AG04449 (cell line): ENCODE measurements at regions not wholly inside any gene's neighbourhood (a gene's known extent, or its start where the extent isn't known, plus 50 kb on each side); places are given as distances from the start of the nearest gene placed in this dataset.

ENCODE experiments used
- CTCF ChIA-PET: fragments of 350-600 bp; formaldehyde crosslinking; extraction: SDS; loops from one replicate; lab custom pipeline; 2021; ENCODE audit warnings: antibody characterized with exemption; lab: Yijun Ruan, JAX
- POLR2A ChIA-PET: fragments of 400-600, 350-600 bp; formaldehyde crosslinking; extraction: SDS; loops from one replicate; lab custom pipeline; 2020; ENCODE audit warnings: antibody characterized with exemption, inconsistent platforms; lab: Yijun Ruan, JAX
- DNase-seq: peaks from one replicate; pipeline ENCODE4 v3.0.0-alpha.2; 2010; ENCODE audit warnings: low read depth, low spot score
- H3K4me3 ChIP-seq: 2 replicates; pipeline ENCODE4 v1.5.1; 2011; ENCODE audit warnings: low read depth, mild to moderate bottlenecking, control low read depth, low read length
- CTCF ChIP-seq: IDR thresholded peaks from one replicate; pipeline ENCODE4 v1.5.1; 2011; ENCODE audit warnings: mild to moderate bottlenecking, moderate library complexity, low read length, control low read depth, inconsistent platforms; ENCODE audit not compliant: insufficient read depth; ENCODE audit errors: missing control alignments

GRCh38 chr6:134626086-134626485 is 308.2 kb upstream of the SGK1 start:
- CTCF ChIA-PET: interaction anchor here (0.9 to 3.2 kb wide), 2 partner anchors 8 to 15 kb away, joined by 3 to 21 read pairs; no protein-coding TSS in a partner anchor
- no peak for DNase-seq

GRCh38 chr6:134624781-134625180 is 306.9 kb upstream of the SGK1 start:
- DNase-seq: no peak
- ChIA-PET POLR2A (no interaction called here), CTCF (interaction anchor here (1.4 to 2.7 kb wide), 3 partner anchors 9 to 17 kb away, joined by 4 to 18 read pairs (median 4); no protein-coding TSS in a partner anchor)
- H3K4me3 ChIP-seq: no peak overlapping the region
- TF ChIP-seq CTCF: no peak

More at GRCh38 chr6:134626086-134626485, 308.2 kb upstream of the SGK1 start:
- no peak overlapping the region for H3K4me3 ChIP-seq
- POLR2A ChIA-PET: no interaction called here
- TF ChIP-seq CTCF: no peak

GRCh38 chr6:134623401-134623800 is 305.5 kb upstream of the SGK1 start:
- ChIA-PET CTCF (interaction anchor here (0.6 to 2.7 kb wide), 4 partner anchors 10 to 135 kb away, joined by 3 to 18 read pairs (median 4); no protein-coding TSS in a partner anchor), POLR2A (no interaction called here)
- no peak for DNase-seq
- no peak overlapping the region for H3K4me3 ChIP-seq
- no peak for TF ChIP-seq CTCF

- TF ChIP-seq CTCF: no peak
- no peak for DNase-seq
- ChIA-PET POLR2A (interaction anchor here (0.8 kb wide), 1 partner anchor 455 kb away, joined by 3 read pairs; no protein-coding TSS in a partner anchor), CTCF (interaction anchor here (1.4 to 2.7 kb wide), 2 partner anchors 19 to 158 kb away, joined by 3 to 18 read pairs; no protein-coding TSS in a partner anchor)
- no peak overlapping the region for H3K4me3 ChIP-seq
Measured at GRCh38 chr6:134622382-134623173, 304.7 kb upstream of the SGK1 start.

- TF ChIP-seq CTCF: no peak
- no peak for DNase-seq
- ChIA-PET CTCF (interaction anchor here (1.4 kb wide), 1 partner anchor 157 kb away, joined by 3 read pairs; no protein-coding TSS in a partner anchor), POLR2A (interaction anchor here (0.5 to 0.8 kb wide), 2 partner anchors 89 to 454 kb away, joined by 3 read pairs; no protein-coding TSS in a partner anchor)
- H3K4me3 ChIP-seq: no peak overlapping the region
Measured at GRCh38 chr6:134621858-134622257, 303.9 kb upstream of the SGK1 start.

GRCh38 chr6:134619789-134620188 is 301.9 kb upstream of the SGK1 start:
- TF ChIP-seq CTCF: no peak
- peak; percentile 47 for DNase-seq
- CTCF ChIA-PET: interaction anchor here (0.8 to 2.5 kb wide), 4 partner anchors 13 to 28 kb away, joined by 3 to 12 read pairs (median 4); no protein-coding TSS in a partner anchor
- no peak overlapping the region for H3K4me3 ChIP-seq
- POLR2A ChIA-PET: interaction anchor here (0.6 kb wide), 2 partner anchors 60 to 289 kb away, joined by 3 read pairs; no protein-coding TSS in a partner anchor
